ENCODE measurements at regions not wholly inside any gene's neighbourhood (a gene's known extent, or its start where the extent isn't known, plus 50 kb on each side); places are given as distances from the start of the nearest gene placed in this dataset.
"Not testable (repeated sequence)": the region's sequence is repeated elsewhere in the genome, so short reads cannot be mapped to it uniquely, and the experiment has no call there.

- H3K27me3 ChIP-seq: no peaks in the 10 kb centered on the region
- no peak for DNase-seq
- TF ChIP-seq CTCF (IDR thresholded peaks at IDR 0.05) (no peak), POLR2A (IDR thresholded peaks at IDR 0.05) (no peak)
- no peak for ATAC-seq
- intact Hi-C loops (cut with DNase I): no loop called here
- H3K9me3 ChIP-seq: no peaks in the 10 kb centered on the region
- H3K36me3 ChIP-seq: no peaks in the 10 kb centered on the region
- H3K4me1 ChIP-seq: peaks cover 0 to 8% (median 0%) of the 10 kb centered on the region in 12 donors
- 87 to 94% (median 88%) methylated on average over 3 of the region's 3 CpGs for WGBS, 4 donors
- no peak overlapping the region for H3K4me3 ChIP-seq
- H3K27ac ChIP-seq: no peak overlapping the region
Measured at GRCh38 chr1:163585796-163586195, 264.0 kb downstream of the NUF2 start.

GRCh38 chr1:163588796-163589195, 267.0 kb downstream of the NUF2 start:
- H3K27me3 ChIP-seq: no peaks in the 10 kb centered on the region
- TF ChIP-seq POLR2A (IDR thresholded peaks at IDR 0.05) (no peak), CTCF (IDR thresholded peaks at IDR 0.05) (no peak)
- no peaks in the 10 kb centered on the region for H3K9me3 ChIP-seq
- H3K4me3 ChIP-seq: no peak overlapping the region
- no peaks in the 10 kb centered on the region for H3K36me3 ChIP-seq
- H3K27ac ChIP-seq: no peak overlapping the region
- ATAC-seq: no peak
- intact Hi-C loops (cut with DNase I): no loop called here
- DNase-seq: no peak
- H3K4me1 ChIP-seq: peaks cover 0 to 2% (median 0%) of the 10 kb centered on the region in 12 donors
- 80 to 89% (median 84%) methylated on average over 2 of the region's 2 CpGs for WGBS, 4 donors

- intact Hi-C loops (cut with DNase I): no loop called here
- TF ChIP-seq CTCF (IDR thresholded peaks at IDR 0.05): no peak
- no peak for TF ChIP-seq POLR2A (IDR thresholded peaks at IDR 0.05)
Measured at GRCh38 chr1:163589735-163590134, 268.0 kb downstream of the NUF2 start.

GRCh38 chr1:163591131-163591530, 269.4 kb downstream of the NUF2 start:
- H3K36me3 ChIP-seq; H3K4me1 ChIP-seq; intact Hi-C loops (cut with DNase I); DNase-seq; H3K9me3 ChIP-seq; H3K27me3 ChIP-seq; ATAC-seq; H3K27ac ChIP-seq; H3K4me3 ChIP-seq: not testable (repeated sequence)
- 68 to 84% (median 75%) methylated on average over 2 of the region's 2 CpGs for WGBS, 4 donors

More at GRCh38 chr1:163589735-163590134, 268.0 kb downstream of the NUF2 start:
- no peaks in the 10 kb centered on the region for H3K27me3 ChIP-seq
- no peaks in the 10 kb centered on the region for H3K4me1 ChIP-seq
- no peak overlapping the region for H3K4me3 ChIP-seq
- ATAC-seq (no peak), DNase-seq (no peak)
- 65 to 77% (median 72%) methylated on average over 2 of the region's 2 CpGs for WGBS, 4 donors
- no peaks in the 10 kb centered on the region for H3K36me3 ChIP-seq
- H3K9me3 ChIP-seq: no peaks in the 10 kb centered on the region
- no peak overlapping the region for H3K27ac ChIP-seq

GRCh38 chr1:163592623-163593022, 270.9 kb downstream of the NUF2 start:
- H3K36me3 ChIP-seq; H3K4me1 ChIP-seq; H3K4me3 ChIP-seq; H3K27me3 ChIP-seq; DNase-seq; H3K27ac ChIP-seq; H3K9me3 ChIP-seq; ATAC-seq; intact Hi-C loops (cut with DNase I): not testable (repeated sequence)
- WGBS, 4 donors: 61 to 74% (median 64%) methylated on average over 3 of the region's 3 CpGs

- ATAC-seq; H3K9me3 ChIP-seq; H3K4me1 ChIP-seq; H3K4me3 ChIP-seq; H3K27ac ChIP-seq; H3K36me3 ChIP-seq; intact Hi-C loops (cut with DNase I); DNase-seq; H3K27me3 ChIP-seq: not testable (repeated sequence)
- 67 to 87% (median 81%) methylated on average over 3 of the region's 3 CpGs for WGBS, 4 donors
Measured at GRCh38 chr1:163596106-163596505, 274.4 kb downstream of the NUF2 start.

Data from heart left ventricle (tissue), 16 donors.